ENCODE measurements at regions not wholly inside any gene's neighbourhood (a gene's known extent, or its start where the extent isn't known, plus 50 kb on each side); places are given as distances from the start of the nearest gene placed in this dataset.
"Not testable (repeated sequence)": the region's sequence is repeated elsewhere in the genome, so short reads cannot be mapped to it uniquely, and the experiment has no call there.

DNA sequence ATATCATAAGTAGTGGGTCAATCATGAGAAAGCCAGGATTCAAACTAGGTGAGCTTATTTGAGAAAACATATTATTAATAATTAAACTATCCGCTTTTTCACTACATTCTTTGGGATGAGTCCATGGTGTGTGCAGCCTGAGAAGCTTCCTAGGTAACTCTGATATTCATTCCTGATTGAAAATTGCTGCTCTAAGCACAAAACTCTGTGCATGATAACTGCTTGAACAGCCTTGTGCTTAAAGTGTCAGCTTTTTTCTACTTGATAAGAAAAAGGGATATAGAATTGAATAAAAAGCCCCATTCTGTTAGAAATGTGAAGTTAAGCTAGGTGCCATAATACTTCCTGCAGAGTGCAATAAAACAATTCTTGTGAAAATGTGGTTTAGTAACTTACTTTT, 343.5 kb upstream of the LUZP2 start:
- no peak for DNase-seq (ENCODE audit: low read depth, low spot score)

- no peak for DNase-seq (ENCODE audit: low read depth, low spot score)
These were observed 341.1 kb upstream of the LUZP2 start for GRCh38 chr11:24155792-24156191.

DNA sequence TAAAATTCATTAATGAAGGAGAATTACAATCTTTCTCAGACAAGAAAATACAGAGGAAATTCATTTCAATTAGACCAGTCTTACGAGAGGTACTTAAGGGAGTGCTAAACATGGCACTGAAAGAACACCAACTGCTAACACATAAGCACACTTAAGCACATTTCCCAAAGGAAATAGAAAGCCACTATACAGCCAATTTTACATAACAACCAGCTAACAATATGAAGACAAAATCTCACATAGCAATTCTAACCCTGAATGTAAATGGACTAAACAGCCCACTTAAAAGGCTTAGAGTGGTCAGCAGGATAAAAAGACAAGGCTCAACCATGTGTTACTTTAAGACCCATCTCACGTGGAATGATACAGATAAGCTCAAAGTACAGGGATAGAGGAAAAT, 339.5 kb upstream of the LUZP2 start:
- DNase-seq (ENCODE audit: low read depth, low spot score), result no peak

- no peak for DNase-seq (ENCODE audit: low read depth, low spot score)
These were observed 335.3 kb upstream of the LUZP2 start for GRCh38 chr11:24161587-24161986.

- DNase-seq (ENCODE audit: low read depth, low spot score), result no peak
These were observed 333.7 kb upstream of the LUZP2 start for GRCh38 chr11:24163146-24163545.

GRCh38 chr11:24163841-24164240, 333.0 kb upstream of the LUZP2 start:
- DNase-seq (ENCODE audit: low read depth, low spot score), result no peak

- no peak for DNase-seq (ENCODE audit: low read depth, low spot score)
These were observed 325.0 kb upstream of the LUZP2 start for GRCh38 chr11:24171869-24172268.

DNA sequence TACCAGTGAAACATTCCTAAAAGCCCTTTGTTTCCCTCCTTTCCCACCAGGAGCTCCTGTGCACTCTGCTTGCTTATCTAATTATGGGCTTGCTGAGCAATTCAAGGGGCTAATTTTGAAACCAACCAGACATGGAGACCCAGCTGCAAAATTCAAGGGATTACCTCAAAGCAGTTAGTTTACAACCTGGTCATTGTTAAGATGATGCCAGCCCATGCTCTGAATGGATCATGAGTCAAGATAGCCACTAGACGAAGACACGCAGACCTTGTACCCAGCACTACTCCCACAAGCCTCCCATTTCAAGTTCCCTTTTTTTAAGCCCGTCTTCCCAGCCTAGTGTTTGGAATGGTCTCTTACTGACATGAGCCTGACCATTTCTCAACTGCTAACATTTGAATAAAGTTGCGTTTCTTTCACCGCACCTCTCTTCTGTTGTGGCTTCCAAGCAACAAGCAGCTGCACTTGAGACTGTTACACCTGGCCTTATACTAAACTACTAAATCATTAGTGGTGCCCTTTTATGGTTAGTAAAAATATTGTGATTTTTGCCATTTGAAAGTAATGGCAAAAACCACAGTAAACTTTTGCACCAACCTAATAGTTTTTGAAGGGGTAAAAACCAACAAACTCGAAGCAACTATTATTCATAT, 315.3 kb upstream of the LUZP2 start:
- no peak for DNase-seq (ENCODE audit: low read depth, low spot score)

DNA sequence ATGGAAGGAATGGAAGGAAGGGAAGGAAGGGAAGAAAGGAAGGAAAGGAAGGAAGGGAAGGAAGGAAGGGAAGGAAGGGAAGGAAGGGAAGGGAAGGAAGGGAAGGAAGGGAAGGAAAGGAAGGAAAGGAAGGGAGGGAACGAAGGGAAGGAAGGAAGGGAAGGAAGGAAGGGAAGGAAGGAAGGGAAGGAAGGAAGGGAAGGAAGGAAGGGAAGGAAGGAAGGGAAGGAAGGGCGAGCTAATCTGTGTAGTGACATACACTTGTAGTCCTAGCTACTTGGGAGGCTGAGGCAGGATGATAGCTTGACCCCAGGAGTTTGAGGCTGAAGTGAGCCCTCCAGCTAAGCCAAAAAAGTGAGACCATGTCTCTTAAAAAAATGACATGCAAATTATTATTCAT, 311.3 kb upstream of the LUZP2 start:
- DNase-seq (ENCODE audit: low read depth, low spot score), result not testable (repeated sequence)

- DNase-seq (ENCODE audit: low read depth, low spot score), result no peak
These were observed 300.1 kb upstream of the LUZP2 start for GRCh38 chr11:24196733-24197132.

- no peak for DNase-seq (ENCODE audit: low read depth, low spot score)
These were observed 298.4 kb upstream of the LUZP2 start for GRCh38 chr11:24198481-24198880.

- DNase-seq (ENCODE audit: low read depth, low spot score), result no peak
These were observed 297.4 kb upstream of the LUZP2 start for GRCh38 chr11:24199461-24199860.

GRCh38 chr11:24206030-24206429, 290.8 kb upstream of the LUZP2 start:
- DNase-seq (ENCODE audit: low read depth, low spot score), result no peak

DNA sequence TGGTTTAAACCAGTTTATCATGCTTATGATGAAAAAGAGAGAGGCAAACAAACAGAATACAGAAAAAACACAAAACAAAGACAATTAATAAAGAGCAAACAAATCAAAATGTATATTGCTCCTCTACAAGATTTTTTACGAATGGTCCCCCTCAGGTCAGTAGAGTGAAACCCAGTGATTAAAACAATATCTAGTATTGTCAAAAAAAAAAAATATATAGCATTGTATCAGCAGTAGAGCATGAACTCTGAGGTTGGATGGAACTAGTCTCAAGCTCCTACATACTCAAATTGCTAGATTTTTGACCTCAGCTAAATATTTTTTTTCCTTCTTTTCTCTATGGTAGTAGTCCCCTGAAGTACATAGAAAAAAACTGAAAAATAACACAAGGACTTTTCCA, 290.3 kb upstream of the LUZP2 start:
- no peak for DNase-seq (ENCODE audit: low read depth, low spot score)

DNA sequence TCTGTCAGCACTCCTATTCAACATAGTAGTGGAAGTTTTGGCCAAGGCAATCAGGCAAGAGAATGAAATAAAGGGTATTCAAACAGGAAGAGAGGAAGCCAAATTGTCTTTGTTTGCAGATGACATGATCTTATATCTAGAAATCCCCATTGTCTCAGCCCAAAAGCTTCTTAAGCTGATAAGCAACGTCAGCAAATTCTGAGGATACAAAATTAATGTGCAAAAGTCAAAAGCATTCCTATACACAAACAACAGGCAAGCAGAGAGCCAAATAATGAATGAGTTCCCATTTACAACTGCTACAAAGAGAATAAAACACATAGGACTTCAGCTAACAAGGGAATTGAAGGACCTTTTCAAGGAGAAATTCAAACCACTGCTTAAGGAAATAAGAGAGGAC, 280.4 kb upstream of the LUZP2 start:
- no peak for DNase-seq (ENCODE audit: low read depth, low spot score)

GRCh38 chr11:24217319-24217718, 279.5 kb upstream of the LUZP2 start:
- DNase-seq (ENCODE audit: low read depth, low spot score), result not testable (repeated sequence)

DNA sequence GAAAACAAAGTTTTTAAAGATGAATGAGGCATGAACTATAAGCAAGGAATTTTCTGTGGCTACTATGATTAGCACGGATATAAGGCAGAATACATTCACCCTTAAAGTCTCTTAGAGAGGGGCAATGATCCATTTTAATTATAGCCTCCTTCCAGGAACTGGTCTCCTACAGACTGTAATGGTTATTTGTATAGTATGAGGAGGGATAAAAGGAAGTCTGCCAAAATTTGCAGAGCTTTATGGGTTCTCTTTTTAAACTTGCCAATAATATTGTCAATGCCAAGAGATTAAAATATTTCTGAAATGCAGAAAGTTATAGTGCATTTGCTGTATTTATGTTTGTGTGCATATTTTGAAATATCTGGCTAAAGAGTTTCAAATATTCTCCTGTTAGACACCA, 271.4 kb upstream of the LUZP2 start:
- DNase-seq (ENCODE audit: low read depth, low spot score), result no peak

DNA sequence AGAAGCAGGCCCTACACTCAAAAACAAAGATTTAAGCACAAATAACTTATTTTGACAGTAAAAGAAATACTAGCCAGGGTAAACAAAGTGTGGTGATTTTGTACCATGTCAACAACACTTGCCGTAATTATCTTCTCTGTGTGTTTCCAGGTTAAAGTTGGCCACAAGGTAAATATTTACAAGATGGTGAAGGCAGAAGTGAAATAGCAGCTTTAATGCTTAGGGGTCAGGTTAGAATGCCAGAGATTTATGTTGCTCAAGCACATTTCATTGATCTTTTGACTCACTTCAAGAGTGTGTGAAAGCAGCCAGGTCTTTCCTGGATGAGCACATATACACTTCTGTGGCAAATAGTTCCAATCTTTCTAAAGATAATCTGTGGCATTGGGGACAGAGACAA, 270.2 kb upstream of the LUZP2 start:
- DNase-seq (ENCODE audit: low read depth, low spot score), result no peak

- DNase-seq (ENCODE audit: low read depth, low spot score), result no peak
These were observed 263.8 kb upstream of the LUZP2 start for GRCh38 chr11:24233041-24233440.

- no peak for DNase-seq (ENCODE audit: low read depth, low spot score)
These were observed 261.9 kb upstream of the LUZP2 start for GRCh38 chr11:24234822-24235508.

- no peak for DNase-seq (ENCODE audit: low read depth, low spot score)
These were observed 257.8 kb upstream of the LUZP2 start for GRCh38 chr11:24238771-24239645.

DNA sequence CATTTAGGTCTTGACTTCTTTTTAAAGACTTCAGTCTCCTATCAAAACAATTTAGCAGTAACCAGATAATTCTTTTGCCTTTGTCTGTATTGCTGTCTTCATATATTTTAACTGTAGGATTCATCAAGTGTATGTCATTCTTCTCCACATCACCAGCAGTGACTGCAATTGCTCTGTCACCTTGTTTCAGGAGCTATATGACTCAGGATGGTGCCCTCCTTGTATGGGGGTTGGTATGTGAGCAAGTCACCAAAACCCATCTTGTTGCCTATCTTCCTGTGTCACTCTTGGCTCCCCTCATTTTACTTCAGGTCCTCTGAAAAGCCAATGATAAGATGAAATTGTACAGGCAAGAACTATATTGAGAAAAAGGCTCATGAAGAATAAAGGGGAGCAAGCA, 256.9 kb upstream of the LUZP2 start:
- DNase-seq (ENCODE audit: low read depth, low spot score), result no peak
